Smooth muscle cell (in vitro differentiated cells): ENCODE measurements at regions not wholly inside any gene's neighbourhood (a gene's known extent, or its start where the extent isn't known, plus 50 kb on each side); places are given as distances from the start of the nearest gene placed in this dataset.

ENCODE experiments used
- DNase-seq: peaks from one replicate; lab custom pipeline; 2025; ENCODE audit not compliant: unreplicated experiment; lab: John Stamatoyannopoulos, UW
- H2AFZ ChIP-seq: fragments of 200-600 bp; sonication (generic); 2 replicates; pipeline ENCODE4 v1.6.0; 2016; ENCODE audit warnings: antibody characterized with exemption, low read depth, mild to moderate bottlenecking
- H3F3A ChIP-seq: fragments of 200-600 bp; sonication (generic); 2 replicates; pipeline ENCODE4 v1.6.0; 2017; ENCODE audit warnings: antibody characterized with exemption, low read depth
- H3K27ac ChIP-seq: fragments of 200-600 bp; sonication (generic); 2 replicates; pipeline ENCODE4 v1.5.1; 2016; ENCODE audit warnings: low read depth, mild to moderate bottlenecking
- H3K27me3 ChIP-seq: fragments of 200-600 bp; sonication (generic); 2 replicates; pipeline ENCODE4 v1.6.1; 2016; ENCODE audit warnings: low read depth, mild to moderate bottlenecking
- H3K36me3 ChIP-seq: fragments of 200-600 bp; sonication (generic); 2 replicates; pipeline ENCODE4 v1.5.1; 2016; ENCODE audit warnings: low read depth
- H3K4me1 ChIP-seq: fragments of 200-600 bp; sonication (generic); 2 replicates; pipeline ENCODE4 v1.5.1; 2016; ENCODE audit warnings: low read depth
- H3K4me2 ChIP-seq: fragments of 200-600 bp; sonication (generic); 2 replicates; pipeline ENCODE4 v1.6.0; 2016; ENCODE audit warnings: mild to moderate bottlenecking
- H3K4me3 ChIP-seq: fragments of 200-600 bp; sonication (generic); 2 replicates; pipeline ENCODE4 v1.5.1; 2016; ENCODE audit warnings: mild to moderate bottlenecking
- H3K79me2 ChIP-seq: fragments of 200-600 bp; sonication (generic); 2 replicates; pipeline ENCODE4 v1.6.0; 2016; ENCODE audit warnings: low read depth, mild to moderate bottlenecking
- H3K9ac ChIP-seq: fragments of 200-600 bp; sonication (generic); 2 replicates; pipeline ENCODE4 v1.6.0; 2016; ENCODE audit warnings: low read depth
- H3K9me3 ChIP-seq: fragments of 200-600 bp; sonication (generic); replicated peaks from 2 replicates; pipeline ENCODE4 v1.5.1; 2016; ENCODE audit warnings: low read depth
- H4K20me1 ChIP-seq: fragments of 200-600 bp; sonication (generic); 2 replicates; pipeline ENCODE4 v1.6.0; 2016; ENCODE audit warnings: low read depth
- CTCF ChIP-seq: fragments of 200-600 bp; sonication (generic); IDR thresholded peaks from 2 replicates; pipeline ENCODE4 v1.5.1; 2017; ENCODE audit warnings: borderline replicate concordance, mild to moderate bottlenecking, antibody characterized with exemption; ENCODE audit not compliant: insufficient read depth, poor library complexity, severe bottlenecking
- WGBS: methylation state at CpG from one replicate; pipeline ENCODE4 v1.1.7; 2016; ENCODE audit warnings: low lambda C conversion rate; 5-methylcytosine and 5-hydroxymethylcytosine counted together

- H3K79me2 ChIP-seq = no peaks in the 10 kb centered on the region
- DNase-seq = no peak
- 84% methylated on average over 3 of the region's 3 CpGs for WGBS
These were observed 187.9 kb downstream of the CDC14C start for GRCh38 chr7:49112222-49112621.

GRCh38 chr7:49112647-49113046 lies 188.3 kb downstream of the CDC14C start:
- Histone ChIP-seq H3K9me3 (no peaks in the 10 kb centered on the region), H3K9ac (no peak overlapping the region), H2AFZ (no peak overlapping the region), H3K36me3 (no peaks in the 10 kb centered on the region), H3K79me2 (no peaks in the 10 kb centered on the region), H4K20me1 (no peaks in the 10 kb centered on the region), H3K27me3 (no peaks in the 10 kb centered on the region), H3K4me3 (no peak overlapping the region), H3F3A (no peaks in the 10 kb centered on the region), H3K27ac (no peak overlapping the region), H3K4me2 (no peak overlapping the region), H3K4me1 (no peaks in the 10 kb centered on the region)
- no peak for DNase-seq
- WGBS = 93% methylated on average over 5 of the region's 5 CpGs
- TF ChIP-seq CTCF = no peak

More at GRCh38 chr7:49112222-49112621, 187.9 kb downstream of the CDC14C start:
- Histone ChIP-seq H3K9ac (no peak overlapping the region), H4K20me1 (no peaks in the 10 kb centered on the region), H3K36me3 (no peaks in the 10 kb centered on the region), H3K4me2 (no peak overlapping the region), H3F3A (no peaks in the 10 kb centered on the region), H3K9me3 (no peaks in the 10 kb centered on the region), H3K27ac (no peak overlapping the region), H3K4me1 (no peaks in the 10 kb centered on the region), H3K4me3 (no peak overlapping the region), H3K27me3 (no peaks in the 10 kb centered on the region), H2AFZ (no peak overlapping the region)
- no peak for TF ChIP-seq CTCF

GRCh38 chr7:49119706-49120105 lies 195.4 kb downstream of the CDC14C start:
- no peak for TF ChIP-seq CTCF
- no peak for DNase-seq
- Histone ChIP-seq H3K36me3 (no peaks in the 10 kb centered on the region), H3K9me3 (no peaks in the 10 kb centered on the region), H3K27me3 (no peaks in the 10 kb centered on the region), H3K4me3 (no peak overlapping the region), H3K4me1 (no peaks in the 10 kb centered on the region), H4K20me1 (no peaks in the 10 kb centered on the region), H3K4me2 (no peak overlapping the region), H3K79me2 (no peaks in the 10 kb centered on the region), H3K9ac (no peak overlapping the region), H3F3A (no peaks in the 10 kb centered on the region), H2AFZ (no peak overlapping the region), H3K27ac (no peak overlapping the region)
- WGBS = 90% methylated on average over 2 of the region's 2 CpGs

- no peaks in the 10 kb centered on the region for H3F3A ChIP-seq
- DNase-seq = no peak
- H3K4me3 ChIP-seq = no peak overlapping the region
- H3K9ac ChIP-seq = no peak overlapping the region
- H4K20me1 ChIP-seq = no peaks in the 10 kb centered on the region
- no peak overlapping the region for H2AFZ ChIP-seq
- H3K4me1 ChIP-seq = no peaks in the 10 kb centered on the region
- H3K79me2 ChIP-seq = no peaks in the 10 kb centered on the region
- H3K9me3 ChIP-seq = no peaks in the 10 kb centered on the region
- WGBS = 75% methylated on average over 3 of the region's 3 CpGs
- H3K27me3 ChIP-seq = no peaks in the 10 kb centered on the region
- no peak overlapping the region for H3K4me2 ChIP-seq
- H3K27ac ChIP-seq = no peak overlapping the region
- H3K36me3 ChIP-seq = no peaks in the 10 kb centered on the region
- no peak for TF ChIP-seq CTCF
These were observed 200.9 kb downstream of the CDC14C start for GRCh38 chr7:49125246-49125645.
